ENCODE measurements at regions not wholly inside any gene's neighbourhood (a gene's known extent, or its start where the extent isn't known, plus 50 kb on each side); places are given as distances from the start of the nearest gene placed in this dataset.
"Not testable (repeated sequence)": the region's sequence is repeated elsewhere in the genome, so short reads cannot be mapped to it uniquely, and the experiment has no call there.

GRCh38 chr2:109692013-109692743, 78.0 kb downstream of the SOWAHC start:
- no peak for DNase-seq

- DNase-seq = not testable (repeated sequence)
Measured at GRCh38 chr2:109692831-109693230, 78.7 kb downstream of the SOWAHC start.

- not testable (repeated sequence) for DNase-seq
Measured at GRCh38 chr2:109693292-109693691, 79.1 kb downstream of the SOWAHC start.

- no peak for DNase-seq
Measured at GRCh38 chr2:109694190-109694589, 80.0 kb downstream of the SOWAHC start.

GRCh38 chr2:109695290-109695689, 81.1 kb downstream of the SOWAHC start:
- no peak for DNase-seq

- DNase-seq = no peak
Measured at GRCh38 chr2:109699646-109700045, 85.5 kb downstream of the SOWAHC start.

- no peak for DNase-seq
Measured at GRCh38 chr2:109700680-109701274, 86.6 kb downstream of the SOWAHC start.

GRCh38 chr2:109701362-109701761, 87.2 kb downstream of the SOWAHC start:
- DNase-seq = no peak

GRCh38 chr2:109702250-109702985, 88.3 kb downstream of the SOWAHC start:
- no peak for DNase-seq

GRCh38 chr2:109703077-109703476, 88.9 kb downstream of the SOWAHC start:
- no peak for DNase-seq

GRCh38 chr2:109703798-109704197, 89.6 kb downstream of the SOWAHC start:
- no peak for DNase-seq

- no peak for DNase-seq
Measured at GRCh38 chr2:109707281-109708147, 86.6 kb upstream of the RGPD5 start.

- DNase-seq = no peak
Measured at GRCh38 chr2:109710505-109711229, 83.4 kb upstream of the RGPD5 start.

- no peak for DNase-seq
Measured at GRCh38 chr2:109711230-109712122, 82.6 kb upstream of the RGPD5 start.

- DNase-seq = no peak
Measured at GRCh38 chr2:109712123-109712449, 82.0 kb upstream of the RGPD5 start.

GRCh38 chr2:109712746-109713145, 81.4 kb upstream of the RGPD5 start:
- DNase-seq = no peak

- DNase-seq = no peak
Measured at GRCh38 chr2:109715313-109715805, 78.7 kb upstream of the RGPD5 start.

GRCh38 chr2:109716596-109716995, 77.5 kb upstream of the RGPD5 start:
- not testable (repeated sequence) for DNase-seq

- DNase-seq = no peak
Measured at GRCh38 chr2:109718139-109718538, 76.0 kb upstream of the RGPD5 start.

- no peak for DNase-seq
Measured at GRCh38 chr2:109719871-109720270, 74.2 kb upstream of the RGPD5 start.

Measured in T-helper 1 cell (primary cell).